C4-2B (cell line): ENCODE measurements at regions not wholly inside any gene's neighbourhood (a gene's known extent, or its start where the extent isn't known, plus 50 kb on each side); places are given as distances from the start of the nearest gene placed in this dataset.

Experiments
- CTCF ChIP-seq: fragments of 450-650 bp; conservative IDR thresholded peaks from 2 replicates; pipeline ENCODE4 v1.5.1; 2017; ENCODE audit warnings: mild to moderate bottlenecking
- ZFX ChIP-seq: fragments of 450-650 bp; IDR thresholded peaks from 2 replicates; pipeline ENCODE4 v1.6.1; 2017

GRCh38 chrX:45885931-45886330 lies 659.3 kb downstream of the ZNF674 start:
- no peak for TF ChIP-seq CTCF
- TF ChIP-seq ZFX: no peak
